Endothelial cell of umbilical vein (primary cell): ENCODE measurements at regions not wholly inside any gene's neighbourhood (a gene's known extent, or its start where the extent isn't known, plus 50 kb on each side); places are given as distances from the start of the nearest gene placed in this dataset.

Experiments used
- EZH2 ChIP-seq: IDR thresholded peaks from 2 replicates; pipeline ENCODE4 v1.6.1; 2012; ENCODE audit warnings: borderline replicate concordance, low read depth, mild to moderate bottlenecking, moderate library complexity, low read length, inconsistent platforms; ENCODE audit not compliant: severe bottlenecking
- GATA2 ChIP-seq: IDR thresholded peaks from 2 replicates; pipeline ENCODE4 v1.7.0; 2011; ENCODE audit warnings: low read depth, mild to moderate bottlenecking, moderate library complexity, mixed read lengths, low read length; ENCODE audit not compliant: insufficient read length, insufficient read depth
- MYC ChIP-seq: IDR thresholded peaks from one replicate; pipeline ENCODE4 v1.6.1; 2011; ENCODE audit warnings: mild to moderate bottlenecking, low read depth, low read length
- POLR2A ChIP-seq: IDR thresholded peaks from 2 replicates; pipeline ENCODE4 v1.6.1; 2012; ENCODE audit warnings: low read depth, mild to moderate bottlenecking, control low read depth, low read length
- POLR2AphosphoS5 ChIP-seq: IDR thresholded peaks from 2 replicates; pipeline ENCODE4 v1.6.1; 2012; ENCODE audit warnings: low read depth, mild to moderate bottlenecking, control low read depth, low read length, moderate library complexity; ENCODE audit not compliant: insufficient read depth
- TF ChIP-seq, protein P1 (sequence below), 2 donors: IDR thresholded peaks; 1 replicate in 1 of 2; 2 replicates in 1 of 2; pipeline ENCODE4 v1.5.1; 2011; ENCODE audit warnings: low read length in 2 of 2, mild to moderate bottlenecking in 2 of 2, moderate library complexity in 2 of 2, control low read depth in 1 of 2, inconsistent platforms in 1 of 2, low read depth in 1 of 2; ENCODE audit not compliant: insufficient read depth in 1 of 2; ENCODE audit errors: extremely low read depth in 1 of 2
- TF ChIP-seq, protein P2 (sequence below): IDR thresholded peaks from 2 replicates; pipeline ENCODE4 v1.6.1; 2011; ENCODE audit not compliant: insufficient read depth, insufficient read length

DNA sequence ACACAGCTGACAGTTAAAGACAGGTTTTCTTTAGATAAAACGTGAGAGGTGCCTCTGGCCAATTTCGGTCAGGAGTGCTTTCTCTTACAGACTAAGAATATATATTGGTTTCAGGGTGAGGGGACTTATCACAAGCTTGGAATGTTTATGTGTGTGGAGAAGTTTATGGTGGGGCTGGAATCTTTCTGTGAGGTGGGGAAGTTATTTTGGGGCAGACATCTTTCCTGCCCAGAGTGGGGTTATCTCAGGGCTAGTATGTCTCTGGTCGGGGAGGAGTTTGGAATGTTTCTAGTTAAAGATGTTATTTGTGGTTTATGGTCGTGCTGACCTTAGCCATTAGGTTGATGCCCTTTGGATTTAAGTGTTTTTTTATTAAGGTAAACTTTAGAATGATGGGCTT is 115.2 kb downstream of the SLC5A7 start:
- no peak for TF ChIP-seq POLR2A
- TF ChIP-seq, protein P1, sequence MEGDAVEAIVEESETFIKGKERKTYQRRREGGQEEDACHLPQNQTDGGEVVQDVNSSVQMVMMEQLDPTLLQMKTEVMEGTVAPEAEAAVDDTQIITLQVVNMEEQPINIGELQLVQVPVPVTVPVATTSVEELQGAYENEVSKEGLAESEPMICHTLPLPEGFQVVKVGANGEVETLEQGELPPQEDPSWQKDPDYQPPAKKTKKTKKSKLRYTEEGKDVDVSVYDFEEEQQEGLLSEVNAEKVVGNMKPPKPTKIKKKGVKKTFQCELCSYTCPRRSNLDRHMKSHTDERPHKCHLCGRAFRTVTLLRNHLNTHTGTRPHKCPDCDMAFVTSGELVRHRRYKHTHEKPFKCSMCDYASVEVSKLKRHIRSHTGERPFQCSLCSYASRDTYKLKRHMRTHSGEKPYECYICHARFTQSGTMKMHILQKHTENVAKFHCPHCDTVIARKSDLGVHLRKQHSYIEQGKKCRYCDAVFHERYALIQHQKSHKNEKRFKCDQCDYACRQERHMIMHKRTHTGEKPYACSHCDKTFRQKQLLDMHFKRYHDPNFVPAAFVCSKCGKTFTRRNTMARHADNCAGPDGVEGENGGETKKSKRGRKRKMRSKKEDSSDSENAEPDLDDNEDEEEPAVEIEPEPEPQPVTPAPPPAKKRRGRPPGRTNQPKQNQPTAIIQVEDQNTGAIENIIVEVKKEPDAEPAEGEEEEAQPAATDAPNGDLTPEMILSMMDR (IDR thresholded peaks at IDR 0.05; ENCODE audit: extremely low read depth in 1 of 2, insufficient read depth in 1 of 2, low read depth in 1 of 2, low read length in 2 of 2), result no peak
- no peak for TF ChIP-seq EZH2
- TF ChIP-seq MYC, result no peak
- TF ChIP-seq, protein P2, sequence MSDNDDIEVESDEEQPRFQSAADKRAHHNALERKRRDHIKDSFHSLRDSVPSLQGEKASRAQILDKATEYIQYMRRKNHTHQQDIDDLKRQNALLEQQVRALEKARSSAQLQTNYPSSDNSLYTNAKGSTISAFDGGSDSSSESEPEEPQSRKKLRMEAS, result no peak
- no peak for TF ChIP-seq POLR2AphosphoS5
- no peak for TF ChIP-seq GATA2
